ENCODE measurements at regions not wholly inside any gene's neighbourhood (a gene's known extent, or its start where the extent isn't known, plus 50 kb on each side); places are given as distances from the start of the nearest gene placed in this dataset.

- DNase-seq (ENCODE audit: low read depth in 4 of 4, low spot score in 3 of 4): no peak
Measured at GRCh38 chrY:15162211-15162610, 637.9 kb downstream of the NLGN4Y start.

DNA sequence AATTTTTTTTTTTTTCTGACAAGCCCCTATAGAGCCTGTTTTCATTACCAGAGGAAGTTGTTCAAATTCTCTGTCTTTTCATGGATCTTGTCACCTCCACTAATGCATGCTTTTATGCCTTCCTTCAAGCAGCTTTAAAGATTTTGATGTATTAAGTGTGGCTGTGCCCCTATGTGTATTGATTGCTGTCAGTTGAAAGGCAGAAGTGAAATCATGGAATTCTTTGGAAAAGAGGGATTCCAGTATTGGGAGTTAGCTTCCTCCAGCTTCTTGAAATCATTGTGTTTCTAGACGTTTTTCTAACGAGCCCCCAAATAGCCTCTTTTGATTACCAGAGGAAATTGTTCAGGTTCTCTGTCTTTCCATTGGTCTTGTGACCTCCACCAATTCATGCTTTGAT, 655.6 kb downstream of the NLGN4Y start:
- DNase-seq (ENCODE audit: low read depth in 4 of 4, low spot score in 3 of 4): no peak

GRCh38 chrY:15229056-15229455, 704.7 kb downstream of the NLGN4Y start:
- no peak for DNase-seq (ENCODE audit: low read depth in 4 of 4, low spot score in 3 of 4)

DNA sequence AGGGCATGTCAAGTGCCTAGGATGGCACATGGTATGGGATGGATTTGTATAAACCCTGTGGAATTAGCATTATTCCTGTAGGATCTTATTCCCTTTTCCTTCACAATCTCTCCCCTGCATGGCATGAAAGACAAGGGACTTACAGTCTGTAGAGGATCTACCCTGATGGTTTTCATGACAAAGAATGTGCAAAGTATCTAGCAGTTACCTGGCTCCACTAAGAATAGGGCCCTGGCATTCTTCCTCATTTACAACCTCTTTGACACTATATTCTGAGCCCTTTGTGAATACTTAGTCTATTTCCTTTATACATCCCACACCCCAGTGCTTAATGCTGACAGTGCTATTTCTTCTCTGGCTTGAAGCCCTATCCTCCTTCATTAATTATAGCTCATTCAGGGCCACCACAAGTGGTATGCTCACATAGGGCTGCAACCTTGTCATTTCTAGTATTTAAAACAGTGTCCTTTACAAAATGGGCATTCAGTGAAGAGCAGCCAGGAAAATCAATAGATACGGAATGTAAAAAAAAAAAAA, 715.3 kb downstream of the NLGN4Y start:
- no peak for DNase-seq (ENCODE audit: low read depth in 4 of 4, low spot score in 3 of 4)

DNA sequence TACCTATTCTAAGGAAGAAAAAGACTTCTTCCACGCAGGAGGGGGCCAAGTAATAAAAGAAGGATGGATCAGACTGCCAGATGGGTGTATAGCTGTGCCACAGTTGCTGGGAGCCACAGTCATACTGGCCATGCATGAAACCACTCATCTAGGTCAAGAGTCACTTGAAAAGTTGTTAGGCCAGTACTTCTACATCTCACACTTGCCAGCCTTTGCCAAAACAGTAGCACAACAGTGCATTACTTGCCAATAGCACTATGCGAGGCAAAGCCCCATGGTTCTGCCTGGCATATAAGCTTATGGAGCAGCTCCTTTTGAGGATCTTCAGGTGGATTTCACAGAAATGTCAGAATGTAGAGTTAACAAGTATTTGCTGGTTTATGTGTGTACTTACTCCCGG, 735.0 kb downstream of the NLGN4Y start:
- DNase-seq (ENCODE audit: low read depth in 4 of 4, low spot score in 3 of 4): no peak

- DNase-seq (ENCODE audit: low read depth in 4 of 4, low spot score in 3 of 4): no peak
Measured at GRCh38 chrY:15286572-15286971, 762.2 kb downstream of the NLGN4Y start.

- no peak for DNase-seq (ENCODE audit: low read depth in 4 of 4, low spot score in 3 of 4)
Measured at GRCh38 chrY:15289821-15290220, 765.5 kb downstream of the NLGN4Y start.

GRCh38 chrY:15292881-15293280, 768.6 kb downstream of the NLGN4Y start:
- DNase-seq (ENCODE audit: low read depth in 4 of 4, low spot score in 3 of 4): no peak

DNA sequence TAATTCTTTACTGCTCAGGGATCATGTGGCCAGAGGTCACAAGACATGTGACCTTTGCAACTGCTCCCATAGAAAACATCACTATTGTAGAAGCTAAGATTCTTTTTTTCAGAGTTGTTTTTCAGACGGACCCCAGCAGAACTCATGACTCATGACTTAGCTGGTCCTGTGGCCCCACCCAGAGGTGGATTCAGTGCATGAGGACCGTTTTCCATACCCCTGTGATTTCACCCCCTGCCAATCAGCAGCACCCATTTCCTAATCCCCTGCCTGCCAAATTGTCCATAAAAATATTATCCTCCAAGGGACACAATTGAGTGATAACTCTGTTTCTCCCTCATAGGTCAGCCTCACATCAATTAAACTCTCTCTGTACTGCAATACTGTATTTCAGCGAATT, 777.5 kb downstream of the NLGN4Y start:
- DNase-seq (ENCODE audit: low read depth in 4 of 4, low spot score in 3 of 4): no peak

DNA sequence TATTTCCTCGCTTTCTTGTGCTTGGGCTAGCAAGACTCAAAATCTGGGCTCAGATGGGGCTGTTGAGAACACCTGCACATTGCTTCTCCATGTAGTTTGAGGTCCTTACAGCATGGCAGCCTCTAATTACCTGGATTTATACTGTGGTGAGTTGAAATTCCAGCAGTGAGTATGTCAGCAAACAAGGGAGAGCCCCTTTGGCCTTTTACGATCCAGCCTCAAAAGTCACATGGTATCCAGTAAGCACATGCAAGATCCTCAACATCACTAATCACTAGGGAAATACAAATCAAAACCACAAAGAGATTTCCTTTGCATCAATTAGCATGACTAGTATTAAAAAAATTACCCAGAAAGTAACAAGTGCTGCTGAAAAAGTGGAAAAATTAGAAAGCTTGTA, 787.8 kb downstream of the NLGN4Y start:
- DNase-seq (ENCODE audit: low read depth in 4 of 4, low spot score in 3 of 4): no peak

- no peak for DNase-seq (ENCODE audit: low read depth in 4 of 4, low spot score in 3 of 4)
Measured at GRCh38 chrY:15324189-15324588, 799.9 kb downstream of the NLGN4Y start.

GRCh38 chrY:15325201-15325600, 800.9 kb downstream of the NLGN4Y start:
- no peak for DNase-seq (ENCODE audit: low read depth in 4 of 4, low spot score in 3 of 4)

- no peak for DNase-seq (ENCODE audit: low read depth in 4 of 4, low spot score in 3 of 4)
Measured at GRCh38 chrY:15326673-15327072, 802.3 kb downstream of the NLGN4Y start.

- no peak for DNase-seq (ENCODE audit: low read depth in 4 of 4, low spot score in 3 of 4)
Measured at GRCh38 chrY:15328848-15329247, 804.5 kb downstream of the NLGN4Y start.

DNA sequence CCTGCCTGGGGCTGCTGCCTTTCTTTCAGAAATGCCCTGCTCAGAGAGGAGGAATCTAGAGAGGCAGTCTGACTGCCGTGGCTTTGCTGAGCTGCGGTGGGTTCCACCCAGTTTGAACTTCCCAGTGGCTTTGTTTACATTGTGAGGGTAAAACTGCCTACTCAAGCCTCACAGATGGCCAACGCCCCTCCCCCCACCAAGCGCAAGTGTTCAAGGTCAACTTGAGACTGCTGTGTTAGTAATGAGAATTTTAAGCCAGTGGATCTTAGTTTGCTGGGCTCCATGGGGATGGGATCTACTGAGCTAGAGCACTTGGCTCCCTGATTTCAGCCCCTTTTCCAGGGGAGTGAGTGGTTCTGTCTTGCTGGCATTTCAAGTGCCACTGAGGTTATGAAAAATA, 819.2 kb downstream of the NLGN4Y start:
- DNase-seq (ENCODE audit: low read depth in 4 of 4, low spot score in 3 of 4): no peak

GRCh38 chrY:15345471-15346155, 821.3 kb downstream of the NLGN4Y start:
- DNase-seq (ENCODE audit: low read depth in 4 of 4, low spot score in 3 of 4): no peak

DNA sequence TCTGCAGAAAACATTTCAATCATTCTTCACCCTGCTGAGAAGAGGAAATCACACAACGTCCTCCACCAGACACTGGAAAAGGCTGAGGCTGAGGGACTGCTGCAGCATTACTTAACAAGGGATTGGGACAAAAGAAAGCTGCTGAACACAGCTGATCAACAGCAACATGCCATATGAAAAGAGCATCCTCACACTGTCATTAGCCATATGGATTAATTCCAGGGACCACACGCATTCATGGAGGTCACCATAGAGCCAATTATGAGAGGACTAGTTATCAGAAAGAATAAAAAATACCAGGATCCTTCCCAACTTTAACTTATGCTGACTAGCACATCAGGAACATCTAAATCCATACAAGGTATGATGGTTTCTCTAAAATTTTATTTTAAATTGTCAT, 825.0 kb downstream of the NLGN4Y start:
- DNase-seq (ENCODE audit: low read depth in 4 of 4, low spot score in 3 of 4): no peak

DNA sequence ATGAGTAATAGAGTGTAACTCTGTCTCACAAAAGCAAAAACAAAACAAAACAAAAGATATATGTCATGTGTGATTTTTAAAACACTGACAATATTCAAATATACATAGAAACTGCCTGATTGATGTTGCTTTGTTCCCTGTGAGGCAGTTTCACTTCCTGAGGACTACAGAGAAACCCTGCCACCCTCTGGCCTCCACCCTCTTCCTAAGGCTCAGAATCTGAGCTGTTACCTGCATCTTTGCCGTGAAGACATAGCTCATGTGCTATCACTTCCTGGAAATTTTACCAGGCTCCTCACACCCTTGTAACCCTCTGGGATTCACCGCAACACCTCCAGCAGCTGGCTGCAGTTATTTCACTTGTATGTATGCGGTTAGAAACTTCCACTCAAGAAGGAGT, 831.0 kb downstream of the NLGN4Y start:
- no peak for DNase-seq (ENCODE audit: low read depth in 4 of 4, low spot score in 3 of 4)

DNA sequence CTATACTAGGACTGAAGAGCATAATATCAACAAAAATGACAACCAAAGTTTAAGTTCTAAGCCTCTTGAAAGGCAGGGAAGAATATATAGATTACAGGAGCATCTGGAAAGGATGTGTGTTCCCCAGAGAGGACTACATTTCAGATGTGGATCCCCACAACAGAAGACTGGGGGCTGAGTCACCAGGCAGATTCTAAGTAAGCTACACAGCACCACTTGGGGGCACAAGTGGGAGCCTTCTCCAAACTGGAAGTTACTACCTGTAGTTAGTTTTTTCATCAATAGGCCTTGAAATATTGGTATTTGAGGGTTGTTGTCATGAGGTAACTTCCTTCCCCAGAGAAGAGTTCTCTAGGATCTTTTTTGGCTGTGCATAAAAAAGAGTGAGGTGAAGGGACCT, 836.1 kb downstream of the NLGN4Y start:
- DNase-seq (ENCODE audit: low read depth in 4 of 4, low spot score in 3 of 4): no peak

DNA sequence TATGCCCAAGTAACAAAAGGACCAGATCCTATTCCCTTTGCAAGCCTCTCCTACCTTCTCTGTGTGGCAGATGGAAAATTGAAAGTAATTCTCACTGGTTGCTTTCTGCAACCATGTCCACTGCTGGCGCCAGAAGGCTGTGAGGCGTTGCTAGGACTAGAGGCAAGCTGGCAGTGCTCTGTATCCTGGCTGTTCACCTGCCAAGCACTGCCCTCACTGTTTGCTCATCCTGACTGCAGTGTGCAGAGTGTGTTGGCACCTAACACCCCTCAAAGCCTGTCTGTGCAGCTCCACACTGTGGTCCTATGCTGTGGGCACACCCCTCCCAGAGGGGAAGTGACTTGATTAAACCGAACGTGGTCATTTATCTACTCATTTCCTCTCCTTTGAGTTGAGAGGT, 840.7 kb downstream of the NLGN4Y start:
- no peak for DNase-seq (ENCODE audit: low read depth in 4 of 4, low spot score in 3 of 4)

DNA sequence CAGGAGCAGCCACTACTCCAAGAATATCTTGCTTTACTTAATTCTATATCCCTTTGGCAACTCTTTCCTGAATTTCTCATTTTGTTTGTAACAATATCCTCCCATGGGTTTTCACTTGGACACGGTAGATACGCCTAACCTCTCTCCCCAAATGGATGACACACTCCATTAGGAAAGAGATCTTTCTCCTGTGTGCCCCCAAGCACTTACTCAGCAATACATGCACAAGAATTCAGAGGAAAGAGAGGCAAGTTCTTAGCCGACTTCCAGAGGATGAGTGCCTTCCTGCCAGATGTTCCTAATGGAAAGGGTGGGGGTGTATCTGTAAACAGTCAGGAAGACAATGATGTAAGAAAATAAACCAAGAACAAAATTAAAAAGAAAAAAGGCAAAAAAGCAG, 844.5 kb downstream of the NLGN4Y start:
- no peak for DNase-seq (ENCODE audit: low read depth in 4 of 4, low spot score in 3 of 4)

- DNase-seq (ENCODE audit: low read depth in 4 of 4, low spot score in 3 of 4): no peak
Measured at GRCh38 chrY:15385178-15385577, 860.8 kb downstream of the NLGN4Y start.

Data from left renal pelvis (tissue), 4 donors.